Transverse colon (tissue), 4 donors: ENCODE measurements at regions not wholly inside any gene's neighbourhood (a gene's known extent, or its start where the extent isn't known, plus 50 kb on each side); places are given as distances from the start of the nearest gene placed in this dataset.

Experiments
- DNase-seq: peaks from one replicate; pipeline ENCODE4 v3.0.0-alpha.2; 2019
- H3K27ac ChIP-seq, 4 donors: fragments of 200-600 bp; sonication (generic); 2 replicates each; pipeline ENCODE4 v1.5.1; 2016 to 2018; ENCODE audit warnings: inconsistent platforms in 4 of 4
- H3K27me3 ChIP-seq: fragments of 200-600 bp; sonication (generic); 2 replicates; pipeline ENCODE4 v1.5.1; 2017; ENCODE audit warnings: inconsistent platforms
- H3K36me3 ChIP-seq, 4 donors: fragments of 200-600 bp; sonication (generic); 2 replicates each; pipeline ENCODE4 v1.5.1; 2017 to 2019; ENCODE audit warnings: inconsistent platforms in 4 of 4
- H3K4me1 ChIP-seq, 4 donors: fragments of 200-600 bp; sonication (generic); 2 replicates each; pipeline ENCODE4 v1.5.1; 2017 to 2020; ENCODE audit warnings: inconsistent platforms in 4 of 4
- H3K4me3 ChIP-seq, 4 donors: fragments of 200-600 bp; sonication (generic); 1 replicate in 1 of 4; 2 replicates in 3 of 4; pipeline versions ENCODE4 v1.5.1 to v1.6.1; 2017 to 2019; ENCODE audit warnings: inconsistent platforms in 4 of 4
- H3K9me3 ChIP-seq, 2 donors: fragments of 200-600 bp; sonication (generic); 2 replicates each; pipeline ENCODE4 v1.5.1; 2017 to 2019; ENCODE audit warnings: inconsistent platforms in 2 of 2
- EP300 ChIP-seq: sonication (generic); formaldehyde crosslinking; IDR thresholded peaks from one replicate; pipeline ENCODE4 v1.6.1; 2017; ENCODE audit warnings: antibody characterized with exemption, low read depth
- POLR2A ChIP-seq: fragments of 450-650 bp; IDR thresholded peaks from one replicate; pipeline ENCODE4 v1.6.1; 2016; ENCODE audit warnings: antibody characterized with exemption, mild to moderate bottlenecking, moderate library complexity
- POLR2AphosphoS5 ChIP-seq, 3 donors: sonication (generic); formaldehyde crosslinking; IDR thresholded peaks; one replicate each; pipeline ENCODE4 v1.6.1; 2016; ENCODE audit warnings: antibody characterized with exemption in 3 of 3
- WGBS, 2 donors: methylation state at CpG; one replicate each; pipeline ENCODE4 v1.1.5; 2018; ENCODE audit warnings: low coverage in 1 of 2; 5-methylcytosine and 5-hydroxymethylcytosine counted together
- in situ Hi-C, 4 donors: fragments of 200-750 bp; cut with MboI; loops; one replicate each; pipeline versions ENCODE4 v1.15.0 to v1.15.1; 2017; ENCODE audit warnings: low sequenced_read_pairs in 3 of 4, low pct_ligation_motif_present in 1 of 4, low pct_unique_long_range_greater_than_20kb in 1 of 4
- intact Hi-C: fragments of 100-400 bp; cut with DNase I; formaldehyde crosslinking; loops from one replicate; pipeline ENCODE4 v1.15.1; 2023; ENCODE audit warnings: low total_unique reads
- TF ChIP-seq, protein P1 (sequence below), 5 experiments: fragments of 200-600 bp in 3 of 5; fragments of 450-650 bp in 2 of 5; sonication (generic) in 3 of 5; IDR thresholded peaks; 1 replicate in 2 of 5; 2 replicates in 3 of 5; pipeline ENCODE4 v1.5.1; 2016 to 2017; ENCODE audit warnings: antibody characterized with exemption in 5 of 5, inconsistent platforms in 3 of 5, mild to moderate bottlenecking in 2 of 5, moderate library complexity in 1 of 5

GRCh38 chr4:26033389-26033788 lies 119.4 kb downstream of the SMIM20 start:
- TF ChIP-seq, protein P1, sequence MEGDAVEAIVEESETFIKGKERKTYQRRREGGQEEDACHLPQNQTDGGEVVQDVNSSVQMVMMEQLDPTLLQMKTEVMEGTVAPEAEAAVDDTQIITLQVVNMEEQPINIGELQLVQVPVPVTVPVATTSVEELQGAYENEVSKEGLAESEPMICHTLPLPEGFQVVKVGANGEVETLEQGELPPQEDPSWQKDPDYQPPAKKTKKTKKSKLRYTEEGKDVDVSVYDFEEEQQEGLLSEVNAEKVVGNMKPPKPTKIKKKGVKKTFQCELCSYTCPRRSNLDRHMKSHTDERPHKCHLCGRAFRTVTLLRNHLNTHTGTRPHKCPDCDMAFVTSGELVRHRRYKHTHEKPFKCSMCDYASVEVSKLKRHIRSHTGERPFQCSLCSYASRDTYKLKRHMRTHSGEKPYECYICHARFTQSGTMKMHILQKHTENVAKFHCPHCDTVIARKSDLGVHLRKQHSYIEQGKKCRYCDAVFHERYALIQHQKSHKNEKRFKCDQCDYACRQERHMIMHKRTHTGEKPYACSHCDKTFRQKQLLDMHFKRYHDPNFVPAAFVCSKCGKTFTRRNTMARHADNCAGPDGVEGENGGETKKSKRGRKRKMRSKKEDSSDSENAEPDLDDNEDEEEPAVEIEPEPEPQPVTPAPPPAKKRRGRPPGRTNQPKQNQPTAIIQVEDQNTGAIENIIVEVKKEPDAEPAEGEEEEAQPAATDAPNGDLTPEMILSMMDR (IDR thresholded peaks at IDR 0.05): no peak
- no peak for TF ChIP-seq POLR2A
- intact Hi-C loops (no loop called here), in situ Hi-C loops (no loop called here)
- H3K9me3 ChIP-seq: no peaks in the 10 kb centered on the region
- WGBS, 2 donors: 96% methylated on average over 1 of the region's 1 CpG; no CpG with 5 or more reads in 1 of the 2 donors
- DNase-seq: no peak
- H3K27me3 ChIP-seq: no peaks in the 10 kb centered on the region
- H3K4me1 ChIP-seq: peaks cover 0 to 12% (median 3%) of the 10 kb centered on the region in 4 donors
- no peaks in the 10 kb centered on the region for H3K36me3 ChIP-seq
- no peak overlapping the region for H3K4me3 ChIP-seq
- H3K27ac ChIP-seq: peak overlapping the region; percentile 37 to 62 (median 47)

GRCh38 chr4:26034849-26035248 lies 120.8 kb downstream of the SMIM20 start:
- TF ChIP-seq, protein P1 (IDR thresholded peaks at IDR 0.05): no peak
- TF ChIP-seq POLR2AphosphoS5 (IDR thresholded peaks at IDR 0.05) (no peak), POLR2A (no peak), EP300 (no peak)

GRCh38 chr4:26035921-26036320 lies 121.9 kb downstream of the SMIM20 start:
- Histone ChIP-seq H3K27me3 (no peaks in the 10 kb centered on the region), H3K4me3 (no peak overlapping the region), H3K36me3 (no peaks in the 10 kb centered on the region), H3K9me3 (no peaks in the 10 kb centered on the region), H3K27ac (no peak overlapping the region), H3K4me1 (no peaks in the 10 kb centered on the region)
- 76 to 87% methylated on average over 5 of the region's 5 CpGs for WGBS, 2 donors
- intact Hi-C loops (no loop called here), in situ Hi-C loops (no loop called here)
- no peak for DNase-seq
- TF ChIP-seq, protein P1 (IDR thresholded peaks at IDR 0.05): no peak
- TF ChIP-seq EP300: no peak
- TF ChIP-seq POLR2A: no peak
- TF ChIP-seq POLR2AphosphoS5 (IDR thresholded peaks at IDR 0.05): no peak

More at GRCh38 chr4:26034849-26035248, 120.8 kb downstream of the SMIM20 start:
- intact Hi-C loops (no loop called here), in situ Hi-C loops (no loop called here)
- H3K4me3 ChIP-seq: no peak overlapping the region
- no peaks in the 10 kb centered on the region for H3K36me3 ChIP-seq
- no peaks in the 10 kb centered on the region for H3K9me3 ChIP-seq
- no peak for DNase-seq
- H3K4me1 ChIP-seq: no peaks in the 10 kb centered on the region
- no peak overlapping the region for H3K27ac ChIP-seq
- WGBS, 2 donors: 50 to 82% methylated on average over 1 to 2 of the region's 2 CpGs
- no peaks in the 10 kb centered on the region for H3K27me3 ChIP-seq

- in situ Hi-C loops: no loop called here
- no peaks in the 10 kb centered on the region for H3K4me1 ChIP-seq
- H3K27me3 ChIP-seq: no peaks in the 10 kb centered on the region
- intact Hi-C loops: no loop called here
- H3K27ac ChIP-seq: peak overlapping the region; percentile 30 to 61 (median 54)
- 67 to 72% methylated on average over 3 to 9 of the region's 9 CpGs for WGBS, 2 donors
- DNase-seq: no peak
- no peak for TF ChIP-seq POLR2A
- peak in 1 of 3 donors; percentile 21 for TF ChIP-seq POLR2AphosphoS5 (IDR thresholded peaks at IDR 0.05)
- TF ChIP-seq EP300: no peak
- TF ChIP-seq, protein P1 (IDR thresholded peaks at IDR 0.05): no peak
- no peaks in the 10 kb centered on the region for H3K9me3 ChIP-seq
- no peaks in the 10 kb centered on the region for H3K36me3 ChIP-seq
- H3K4me3 ChIP-seq: no peak overlapping the region
These were observed 125.8 kb downstream of the SMIM20 start for GRCh38 chr4:26039639-26040359.
